ENCODE measurements at regions not wholly inside any gene's neighbourhood (a gene's known extent, or its start where the extent isn't known, plus 50 kb on each side); places are given as distances from the start of the nearest gene placed in this dataset.

DNA sequence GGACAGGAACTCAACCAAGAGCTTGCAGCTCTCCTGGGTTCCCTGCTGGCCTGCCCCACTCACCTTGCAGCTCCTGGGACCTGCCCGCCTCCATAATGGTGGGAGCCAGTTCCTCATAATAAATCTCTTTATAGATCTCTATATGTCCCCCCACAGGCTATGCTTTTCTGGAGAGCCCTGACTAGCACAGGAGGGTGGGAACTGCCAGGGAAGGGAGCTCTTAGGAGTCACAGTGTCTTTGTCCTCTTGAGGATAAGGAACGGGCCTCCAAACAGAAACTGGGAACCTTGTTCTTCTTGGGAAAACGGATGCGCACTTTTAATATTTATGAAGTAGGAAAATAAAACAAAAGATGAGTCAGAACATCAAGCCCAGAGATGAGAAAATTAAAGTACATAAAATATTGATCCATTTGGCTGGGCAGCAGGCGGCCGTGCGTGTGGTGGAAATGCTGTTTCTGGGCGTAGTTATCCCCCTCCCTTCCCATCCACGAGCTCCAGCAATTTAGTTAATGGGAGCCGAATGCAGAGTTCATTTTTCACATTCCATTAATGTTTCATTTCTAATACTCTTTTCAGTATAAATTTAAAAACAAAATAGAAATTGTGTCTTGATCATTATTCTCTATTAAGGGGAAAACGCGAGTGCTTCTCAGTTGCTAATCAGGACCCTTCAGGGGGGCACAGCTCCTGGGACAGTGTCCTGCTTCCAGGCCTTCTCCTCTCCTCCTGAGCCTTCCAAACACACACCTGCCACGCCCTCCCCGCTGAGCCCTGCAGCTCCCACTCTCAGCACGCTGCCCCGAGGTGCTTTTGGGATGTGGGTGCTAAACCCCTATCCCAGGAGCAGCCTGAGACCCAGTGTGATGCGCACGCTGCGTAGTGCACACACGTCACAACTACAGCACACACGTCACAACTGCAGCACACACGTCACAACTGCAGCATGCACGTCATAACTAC is 323.3 kb upstream of the AJAP1 start:
- TF ChIP-seq, protein P1, sequence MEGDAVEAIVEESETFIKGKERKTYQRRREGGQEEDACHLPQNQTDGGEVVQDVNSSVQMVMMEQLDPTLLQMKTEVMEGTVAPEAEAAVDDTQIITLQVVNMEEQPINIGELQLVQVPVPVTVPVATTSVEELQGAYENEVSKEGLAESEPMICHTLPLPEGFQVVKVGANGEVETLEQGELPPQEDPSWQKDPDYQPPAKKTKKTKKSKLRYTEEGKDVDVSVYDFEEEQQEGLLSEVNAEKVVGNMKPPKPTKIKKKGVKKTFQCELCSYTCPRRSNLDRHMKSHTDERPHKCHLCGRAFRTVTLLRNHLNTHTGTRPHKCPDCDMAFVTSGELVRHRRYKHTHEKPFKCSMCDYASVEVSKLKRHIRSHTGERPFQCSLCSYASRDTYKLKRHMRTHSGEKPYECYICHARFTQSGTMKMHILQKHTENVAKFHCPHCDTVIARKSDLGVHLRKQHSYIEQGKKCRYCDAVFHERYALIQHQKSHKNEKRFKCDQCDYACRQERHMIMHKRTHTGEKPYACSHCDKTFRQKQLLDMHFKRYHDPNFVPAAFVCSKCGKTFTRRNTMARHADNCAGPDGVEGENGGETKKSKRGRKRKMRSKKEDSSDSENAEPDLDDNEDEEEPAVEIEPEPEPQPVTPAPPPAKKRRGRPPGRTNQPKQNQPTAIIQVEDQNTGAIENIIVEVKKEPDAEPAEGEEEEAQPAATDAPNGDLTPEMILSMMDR (IDR thresholded peaks at IDR 0.05): no peak
- intact Hi-C loops (cut with DNase I): no loop called here

GRCh38 chr1:4331767-4332163 is 322.6 kb upstream of the AJAP1 start:
- no peaks in the 10 kb centered on the region for H3K36me3 ChIP-seq
- H3K4me1 ChIP-seq: no peaks in the 10 kb centered on the region
- TF ChIP-seq, protein P1 (IDR thresholded peaks at IDR 0.05): no peak
- no peaks in the 10 kb centered on the region for H3K9me3 ChIP-seq
- no peak overlapping the region for H3K27ac ChIP-seq
- DNase-seq (no peak), ATAC-seq (no peak)
- no peaks in the 10 kb centered on the region for H3K27me3 ChIP-seq
- no peak overlapping the region for H3K4me3 ChIP-seq
- intact Hi-C loops (cut with DNase I): no loop called here

More for the DNA sequence above, 323.3 kb upstream of the AJAP1 start:
- no peak for DNase-seq
- H3K36me3 ChIP-seq: no peaks in the 10 kb centered on the region
- no peaks in the 10 kb centered on the region for H3K9me3 ChIP-seq
- no peaks in the 10 kb centered on the region for H3K4me1 ChIP-seq
- no peaks in the 10 kb centered on the region for H3K27me3 ChIP-seq
- no peak overlapping the region for H3K4me3 ChIP-seq
- ATAC-seq: no peak
- no peak overlapping the region for H3K27ac ChIP-seq

DNA sequence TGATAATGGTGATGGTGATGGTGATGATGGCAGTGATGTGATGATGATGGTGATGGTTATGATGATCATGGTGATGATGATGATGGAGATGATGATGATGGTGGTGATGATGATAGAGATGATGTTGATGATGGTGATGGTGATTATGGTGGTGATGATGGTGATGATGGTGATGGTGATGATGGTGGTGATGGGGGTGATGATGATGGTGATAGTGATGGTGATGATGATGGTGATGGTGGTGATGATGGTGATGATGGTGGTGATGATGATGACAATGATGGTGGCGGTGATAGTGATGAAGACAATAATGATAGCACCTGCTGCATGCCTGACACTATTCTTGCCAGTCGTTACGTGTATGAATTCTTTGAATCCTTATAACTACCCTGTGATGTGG is 317.9 kb upstream of the AJAP1 start:
- Histone ChIP-seq H3K4me3 (no peak overlapping the region), H3K27ac (no peak overlapping the region), H3K4me1 (no peaks in the 10 kb centered on the region), H3K36me3 (no peaks in the 10 kb centered on the region), H3K9me3 (no peaks in the 10 kb centered on the region), H3K27me3 (no peaks in the 10 kb centered on the region)
- intact Hi-C loops (cut with DNase I): no loop called here
- ATAC-seq (no peak), DNase-seq (no peak)
- TF ChIP-seq, protein P1 (IDR thresholded peaks at IDR 0.05): no peak

GRCh38 chr1:4341421-4341820 is 313.0 kb upstream of the AJAP1 start:
- no peaks in the 10 kb centered on the region for H3K27me3 ChIP-seq
- DNase-seq: no peak
- H3K27ac ChIP-seq: no peak overlapping the region
- H3K9me3 ChIP-seq: no peaks in the 10 kb centered on the region
- no peak overlapping the region for H3K4me3 ChIP-seq
- TF ChIP-seq, protein P1 (IDR thresholded peaks at IDR 0.05): no peak
- intact Hi-C loops (cut with DNase I): no loop called here
- no peaks in the 10 kb centered on the region for H3K4me1 ChIP-seq
- ATAC-seq: no peak
- H3K36me3 ChIP-seq: no peaks in the 10 kb centered on the region

GRCh38 chr1:4344065-4344732 is 310.2 kb upstream of the AJAP1 start:
- H3K27me3 ChIP-seq: no peaks in the 10 kb centered on the region
- no peaks in the 10 kb centered on the region for H3K9me3 ChIP-seq
- H3K4me3 ChIP-seq: no peak overlapping the region
- no peaks in the 10 kb centered on the region for H3K36me3 ChIP-seq
- intact Hi-C loops (cut with DNase I): no loop called here
- DNase-seq: no peak
- ATAC-seq: no peak
- H3K27ac ChIP-seq: no peak overlapping the region
- TF ChIP-seq, protein P1 (IDR thresholded peaks at IDR 0.05): no peak
- H3K4me1 ChIP-seq: no peaks in the 10 kb centered on the region
